Mononuclear cell (primary cell): ENCODE measurements at regions not wholly inside any gene's neighbourhood (a gene's known extent, or its start where the extent isn't known, plus 50 kb on each side); places are given as distances from the start of the nearest gene placed in this dataset.

Source experiments
- H3K27me3 ChIP-seq: 2 replicates; pipeline ENCODE4 v1.6.0; 2011; ENCODE audit warnings: low read length, control low read depth; ENCODE audit not compliant: insufficient read depth
- H3K4me1 ChIP-seq: 2 replicates; pipeline ENCODE4 v1.5.1; 2011; ENCODE audit warnings: mild to moderate bottlenecking, low read length, control low read depth; ENCODE audit not compliant: insufficient read depth
- H3K4me3 ChIP-seq: 2 replicates; pipeline ENCODE4 v1.5.1; 2011; ENCODE audit warnings: mild to moderate bottlenecking, low read length, moderate library complexity
- H3K9me3 ChIP-seq: 2 replicates; pipeline ENCODE4 v1.5.1; 2011; ENCODE audit warnings: low read depth, mild to moderate bottlenecking, control low read depth, low read length

DNA sequence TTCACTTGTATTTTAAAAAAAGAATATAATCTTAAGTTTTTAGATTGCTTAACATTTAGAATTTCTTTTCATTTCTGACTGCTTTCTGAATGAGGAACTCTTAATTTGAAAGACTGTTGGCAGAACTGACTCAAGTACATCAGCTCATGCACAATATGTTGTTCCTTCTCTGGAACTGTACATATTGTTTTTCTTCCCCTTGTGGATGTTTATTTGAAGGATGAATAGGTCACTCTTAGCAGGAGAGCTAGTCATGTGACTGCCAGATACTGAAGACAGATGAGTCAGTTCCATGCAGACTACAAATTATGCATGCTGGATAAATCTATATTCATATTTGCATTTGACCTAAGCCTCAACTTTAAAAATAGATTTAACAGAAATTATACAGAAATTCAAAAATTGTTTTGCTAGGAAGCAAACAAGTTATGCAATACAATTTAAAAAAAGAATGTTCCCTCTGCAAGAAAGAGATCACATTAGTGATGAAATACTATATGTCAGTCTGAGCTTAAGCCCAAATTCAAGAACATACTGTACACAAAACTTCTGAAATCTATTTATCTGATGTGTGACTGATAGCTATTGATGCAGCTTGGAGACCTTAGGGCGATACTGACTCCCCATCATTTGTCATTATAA is 1274.9 kb upstream of the GJE1 start:
- H3K27me3 ChIP-seq, result no peaks in the 10 kb centered on the region
- no peak overlapping the region for H3K4me3 ChIP-seq
- H3K9me3 ChIP-seq, result no peaks in the 10 kb centered on the region
- no peaks in the 10 kb centered on the region for H3K4me1 ChIP-seq

DNA sequence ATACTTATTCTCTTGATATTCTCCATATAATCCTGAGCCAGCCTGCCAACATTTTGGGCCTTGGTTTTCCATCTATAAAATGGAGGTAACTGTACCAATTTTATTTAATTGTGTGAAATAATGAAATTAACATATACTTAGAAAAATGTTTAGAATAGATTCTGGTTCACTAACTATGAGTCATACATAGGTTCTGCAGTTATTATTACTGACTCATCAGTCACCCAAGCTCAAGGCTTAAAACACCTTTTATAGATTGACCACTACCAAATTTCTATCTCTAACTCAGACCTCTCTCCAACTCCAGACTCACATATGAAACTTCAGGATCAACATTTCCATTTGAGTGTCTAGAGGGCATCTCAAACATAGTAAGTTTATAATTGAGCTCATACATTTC is 1277.2 kb upstream of the GJE1 start:
- H3K4me3 ChIP-seq, result no peak overlapping the region
- no peaks in the 10 kb centered on the region for H3K27me3 ChIP-seq
- H3K4me1 ChIP-seq, result no peaks in the 10 kb centered on the region
- no peaks in the 10 kb centered on the region for H3K9me3 ChIP-seq

DNA sequence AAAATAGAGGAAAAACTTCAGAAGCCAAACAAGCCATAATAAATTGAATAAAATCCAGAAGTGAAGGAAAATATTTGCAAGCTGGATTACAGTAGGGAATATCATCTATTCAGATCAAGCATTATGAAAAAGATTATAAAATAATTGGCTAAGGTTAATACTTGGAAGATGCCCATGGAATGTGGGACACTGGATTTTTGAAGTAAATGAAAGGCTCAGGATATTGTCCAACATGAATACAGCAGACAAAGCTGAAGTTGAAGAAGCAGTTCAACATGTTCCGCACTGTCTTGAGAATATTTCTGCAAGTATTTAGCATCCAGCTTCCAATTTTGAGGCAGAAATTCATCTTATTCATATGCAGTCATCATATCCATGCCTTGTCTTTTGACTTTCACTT is 1278.4 kb upstream of the GJE1 start:
- no peaks in the 10 kb centered on the region for H3K9me3 ChIP-seq
- H3K4me3 ChIP-seq, result no peak overlapping the region
- no peaks in the 10 kb centered on the region for H3K27me3 ChIP-seq
- H3K4me1 ChIP-seq, result no peaks in the 10 kb centered on the region

DNA sequence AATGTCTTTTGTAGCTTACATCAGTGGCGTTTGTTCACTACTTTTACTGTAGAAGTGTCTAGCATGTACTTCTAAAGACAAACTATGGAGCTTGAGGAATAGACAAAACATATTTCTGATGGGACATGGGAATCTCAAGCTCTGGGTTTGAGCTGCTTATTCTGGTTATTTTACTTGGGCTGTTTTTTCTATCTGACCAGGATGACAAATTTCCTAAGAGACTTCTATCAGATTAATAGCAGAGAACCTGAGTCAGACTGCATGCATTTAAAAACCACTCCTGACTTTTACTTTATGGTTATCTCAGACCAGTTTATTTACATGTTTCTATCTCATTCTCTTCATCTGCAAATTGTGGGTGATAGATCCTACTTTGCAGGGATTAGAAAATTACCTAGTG is 1282.3 kb upstream of the GJE1 start:
- H3K4me3 ChIP-seq, result no peak overlapping the region
- no peaks in the 10 kb centered on the region for H3K4me1 ChIP-seq
- no peaks in the 10 kb centered on the region for H3K9me3 ChIP-seq
- H3K27me3 ChIP-seq, result no peaks in the 10 kb centered on the region

DNA sequence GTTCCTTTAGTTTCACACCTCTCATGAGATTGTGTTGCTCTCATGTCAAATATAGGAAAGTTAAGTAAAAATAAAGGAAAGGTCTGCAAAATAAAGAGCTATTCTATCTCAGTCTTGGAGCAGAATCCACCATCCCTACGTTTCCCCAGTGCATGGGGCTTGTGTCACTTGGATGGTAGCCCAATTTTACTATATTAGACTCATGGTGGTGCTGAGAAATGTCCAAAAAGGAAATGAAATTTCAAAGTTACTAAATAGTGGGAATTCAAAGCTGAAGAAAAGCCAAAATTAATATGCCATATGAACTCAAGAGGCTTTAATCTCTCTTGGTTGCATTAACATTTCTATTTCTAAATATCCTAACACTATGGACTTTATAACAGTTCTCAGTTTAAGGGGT is 1283.3 kb upstream of the GJE1 start:
- Histone ChIP-seq H3K4me3 (no peak overlapping the region), H3K9me3 (no peaks in the 10 kb centered on the region), H3K4me1 (no peaks in the 10 kb centered on the region), H3K27me3 (no peaks in the 10 kb centered on the region)

DNA sequence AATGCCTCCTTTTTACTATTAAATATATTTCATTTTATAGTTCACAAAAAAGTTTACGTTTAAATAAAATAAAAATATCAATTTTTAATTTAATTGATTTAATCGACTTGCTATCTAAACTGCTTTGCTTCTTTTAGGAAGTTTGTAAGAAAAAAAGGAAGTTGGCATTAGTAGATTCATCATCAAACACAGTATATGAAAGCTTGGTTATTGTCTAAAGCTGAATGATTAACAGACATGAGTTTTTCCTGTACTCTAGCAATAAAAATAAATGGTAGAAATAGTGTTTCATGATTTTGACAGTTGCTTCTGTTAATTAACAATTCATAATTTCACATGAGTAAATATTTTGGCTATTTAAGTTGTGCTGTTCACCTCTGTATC is 1285.5 kb upstream of the GJE1 start:
- H3K27me3 ChIP-seq, result no peaks in the 10 kb centered on the region
- no peaks in the 10 kb centered on the region for H3K4me1 ChIP-seq
- no peak overlapping the region for H3K4me3 ChIP-seq
- H3K9me3 ChIP-seq, result no peaks in the 10 kb centered on the region

DNA sequence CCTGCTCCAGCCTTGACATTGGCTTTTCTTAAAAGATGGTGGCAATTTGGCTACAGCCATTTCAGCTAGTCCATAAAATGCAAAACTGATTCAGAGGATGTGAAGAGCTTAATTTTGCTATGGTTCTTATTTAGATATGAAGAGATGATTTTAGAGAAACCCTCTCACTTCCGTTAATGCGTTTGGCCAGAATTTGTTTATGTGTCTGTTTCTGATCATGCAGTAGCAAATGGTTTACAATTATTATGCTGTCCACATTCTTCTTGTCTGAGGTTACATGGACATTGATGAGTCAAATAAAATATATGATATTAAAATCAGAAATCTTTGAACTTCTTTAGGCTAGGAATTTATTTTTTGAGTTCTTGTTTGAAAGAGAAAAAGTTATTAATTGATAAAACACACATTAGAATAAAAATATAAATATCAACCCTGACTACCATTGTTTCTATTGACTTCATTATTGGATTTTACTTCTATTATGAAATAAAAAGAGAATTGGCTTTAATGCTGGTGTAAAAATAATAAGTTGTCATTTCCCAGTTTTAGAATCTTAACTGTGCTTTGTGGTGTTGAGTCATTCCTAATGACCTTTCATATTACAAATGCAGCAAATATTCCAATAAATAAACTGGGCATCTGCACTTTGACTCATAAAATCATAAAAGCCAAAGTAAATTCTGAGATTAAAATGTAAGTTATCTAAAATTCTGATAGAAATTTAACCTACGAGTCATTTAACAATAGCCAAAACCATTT is 1286.0 kb upstream of the GJE1 start:
- no peaks in the 10 kb centered on the region for H3K27me3 ChIP-seq
- H3K4me3 ChIP-seq, result no peak overlapping the region
- H3K4me1 ChIP-seq, result no peaks in the 10 kb centered on the region
- H3K9me3 ChIP-seq, result no peaks in the 10 kb centered on the region

DNA sequence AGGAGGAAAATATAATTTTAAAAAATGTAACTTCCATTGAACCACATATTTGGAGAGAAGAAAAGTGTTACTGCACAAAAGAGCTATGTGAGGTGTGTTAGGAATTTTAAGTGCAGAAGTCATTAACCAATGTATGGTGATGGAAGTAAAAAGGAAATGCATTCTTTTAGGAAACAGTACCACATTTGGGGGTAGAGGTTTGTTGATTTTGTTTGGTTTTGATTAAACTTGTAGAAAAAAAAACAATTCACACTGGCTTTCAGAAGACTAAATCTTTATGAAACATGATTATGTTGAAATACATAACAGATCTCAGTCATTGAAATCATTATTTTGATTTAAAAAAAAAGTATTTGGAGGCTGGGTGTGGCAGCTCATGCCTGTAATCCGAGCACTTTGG is 1287.0 kb upstream of the GJE1 start:
- H3K4me1 ChIP-seq, result no peaks in the 10 kb centered on the region
- H3K4me3 ChIP-seq, result no peak overlapping the region
- no peaks in the 10 kb centered on the region for H3K9me3 ChIP-seq
- no peaks in the 10 kb centered on the region for H3K27me3 ChIP-seq

DNA sequence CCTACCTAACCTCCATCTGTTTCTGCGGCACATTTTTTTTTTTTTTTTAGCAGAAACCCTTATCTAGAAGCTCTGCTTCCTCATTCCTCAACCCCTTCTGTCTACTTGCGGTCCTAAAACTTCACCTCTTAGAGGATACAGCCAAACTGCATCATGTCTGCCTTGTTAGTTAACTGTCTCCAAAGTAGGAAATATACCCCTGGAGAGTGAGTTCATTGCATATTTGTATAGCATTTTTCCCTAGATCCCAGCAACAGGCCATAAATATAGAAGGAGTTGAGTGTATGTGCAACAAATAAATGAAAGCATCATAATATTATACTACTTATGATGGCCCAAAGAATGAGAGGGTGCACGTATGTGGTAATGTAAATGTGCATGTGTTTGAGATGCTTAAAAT is 1288.6 kb upstream of the GJE1 start:
- Histone ChIP-seq H3K4me3 (no peak overlapping the region), H3K27me3 (no peaks in the 10 kb centered on the region), H3K9me3 (no peaks in the 10 kb centered on the region), H3K4me1 (no peaks in the 10 kb centered on the region)

DNA sequence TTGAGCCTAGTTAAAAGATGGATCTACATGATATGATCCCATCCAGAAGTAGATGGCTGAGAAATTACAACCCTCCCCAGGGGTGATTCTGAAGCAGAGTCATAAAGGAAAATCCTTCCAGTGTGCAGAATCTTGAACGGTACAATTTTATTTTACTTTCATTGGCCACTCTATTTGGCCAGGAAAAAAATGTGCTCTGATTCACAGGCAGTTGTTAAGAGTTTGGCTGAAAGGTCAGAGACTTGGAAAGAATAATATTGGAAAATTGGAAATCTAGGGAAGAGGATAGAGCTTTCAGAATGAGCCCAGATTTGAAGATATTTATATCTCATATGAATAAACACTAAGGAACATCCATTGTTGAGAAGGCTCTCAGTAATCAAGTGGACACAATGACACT is 1299.3 kb upstream of the GJE1 start:
- Histone ChIP-seq H3K27me3 (no peaks in the 10 kb centered on the region), H3K9me3 (no peaks in the 10 kb centered on the region), H3K4me3 (no peak overlapping the region), H3K4me1 (no peaks in the 10 kb centered on the region)

DNA sequence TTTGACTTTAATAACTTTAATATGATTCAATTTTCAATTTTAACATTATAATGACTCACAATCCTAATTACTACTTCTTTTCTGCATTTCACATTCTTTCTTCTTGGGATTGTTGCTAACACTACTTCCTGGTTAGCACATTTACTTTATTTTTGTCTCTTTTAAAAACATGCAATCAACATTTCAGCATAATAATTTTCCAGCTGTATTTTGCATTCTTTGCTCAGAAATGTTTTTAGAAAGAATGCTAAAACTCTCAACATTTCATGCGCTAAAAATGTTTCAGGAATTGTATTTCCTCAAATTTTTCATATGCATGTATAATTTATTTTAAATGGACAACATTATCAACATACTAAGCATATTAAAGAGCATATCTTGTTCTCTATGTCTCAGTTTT is 1302.1 kb upstream of the GJE1 start:
- Histone ChIP-seq H3K4me1 (no peaks in the 10 kb centered on the region), H3K27me3 (no peaks in the 10 kb centered on the region), H3K9me3 (no peaks in the 10 kb centered on the region), H3K4me3 (no peak overlapping the region)

DNA sequence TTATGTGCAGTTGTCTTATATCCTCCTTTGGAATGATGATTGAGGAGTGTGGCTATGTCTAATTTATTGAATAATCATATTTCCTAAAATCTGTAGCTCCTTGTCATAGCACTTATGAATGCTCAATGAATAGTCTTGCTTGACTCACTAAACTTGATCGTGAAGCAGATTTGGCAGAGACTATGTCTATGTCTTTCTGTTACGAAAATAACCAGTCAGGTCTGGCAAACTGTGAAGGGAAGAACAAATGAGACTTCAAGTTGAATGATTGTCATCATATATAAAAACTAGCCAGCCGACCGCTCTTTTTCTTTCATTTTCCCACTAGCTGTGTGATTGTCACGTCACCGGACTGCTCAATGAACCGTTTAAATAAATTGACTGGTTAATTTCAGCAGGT is 1303.9 kb upstream of the GJE1 start:
- H3K4me3 ChIP-seq, result no peak overlapping the region
- no peaks in the 10 kb centered on the region for H3K9me3 ChIP-seq
- H3K27me3 ChIP-seq, result no peaks in the 10 kb centered on the region
- H3K4me1 ChIP-seq, result no peaks in the 10 kb centered on the region

DNA sequence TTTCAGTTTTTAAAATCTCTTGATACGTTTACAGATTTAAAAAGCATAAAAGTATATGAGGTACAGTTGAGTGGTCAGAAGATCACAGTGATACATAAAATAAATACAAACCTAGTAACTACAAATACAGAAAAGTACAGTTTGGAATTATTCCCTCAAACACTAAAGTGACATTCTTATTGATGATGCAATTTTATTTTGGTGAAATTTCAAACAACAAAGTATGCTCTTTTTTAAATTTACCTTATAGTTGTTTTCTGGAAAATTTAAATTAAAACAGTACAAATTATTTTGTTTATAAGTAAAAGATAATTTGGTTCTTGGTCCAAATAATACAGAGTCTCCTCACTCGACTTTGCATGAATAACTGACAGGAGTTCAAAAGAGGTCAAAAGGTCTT is 1305.1 kb upstream of the GJE1 start:
- Histone ChIP-seq H3K9me3 (no peaks in the 10 kb centered on the region), H3K27me3 (no peaks in the 10 kb centered on the region), H3K4me3 (no peak overlapping the region), H3K4me1 (no peaks in the 10 kb centered on the region)

DNA sequence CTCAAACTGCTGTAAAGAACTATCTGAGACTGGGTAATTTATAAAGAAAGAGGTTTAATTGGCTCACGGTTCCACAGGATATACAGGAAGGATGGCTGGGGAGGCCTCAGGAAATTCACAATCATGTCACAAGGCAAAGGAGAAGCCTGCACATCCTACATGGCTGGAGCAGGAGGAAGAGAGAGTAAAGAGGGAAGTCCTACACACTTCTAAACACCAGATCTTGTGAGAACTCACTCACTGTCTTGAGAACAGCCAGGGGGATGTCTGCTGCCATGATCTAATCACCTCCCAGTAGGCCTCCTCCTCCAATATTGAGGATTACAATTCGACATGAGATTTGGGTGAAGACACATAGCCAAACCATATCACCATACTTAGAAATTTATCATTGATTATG is 1307.0 kb upstream of the GJE1 start:
- no peaks in the 10 kb centered on the region for H3K27me3 ChIP-seq
- H3K4me1 ChIP-seq, result no peaks in the 10 kb centered on the region
- no peak overlapping the region for H3K4me3 ChIP-seq
- no peaks in the 10 kb centered on the region for H3K9me3 ChIP-seq

DNA sequence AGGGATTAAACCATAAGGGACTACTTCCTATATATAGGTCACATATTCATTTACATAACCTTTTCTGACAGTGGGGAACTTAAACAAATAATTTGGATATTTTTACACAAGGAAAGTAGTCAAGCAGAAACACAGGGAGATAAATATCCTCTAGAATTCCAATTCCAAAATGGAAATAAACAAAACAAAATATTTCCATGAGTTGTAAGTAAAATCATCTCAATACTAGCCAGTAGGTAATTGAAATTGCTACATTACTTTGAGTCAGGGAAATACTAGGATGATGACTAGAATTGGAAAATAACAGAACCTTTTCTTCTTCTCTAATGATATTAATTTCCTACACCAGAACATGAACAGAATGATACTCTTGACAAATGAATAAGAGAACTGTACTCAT is 1308.1 kb upstream of the GJE1 start:
- H3K9me3 ChIP-seq, result no peaks in the 10 kb centered on the region
- no peak overlapping the region for H3K4me3 ChIP-seq
- H3K4me1 ChIP-seq, result no peaks in the 10 kb centered on the region
- H3K27me3 ChIP-seq, result no peaks in the 10 kb centered on the region

DNA sequence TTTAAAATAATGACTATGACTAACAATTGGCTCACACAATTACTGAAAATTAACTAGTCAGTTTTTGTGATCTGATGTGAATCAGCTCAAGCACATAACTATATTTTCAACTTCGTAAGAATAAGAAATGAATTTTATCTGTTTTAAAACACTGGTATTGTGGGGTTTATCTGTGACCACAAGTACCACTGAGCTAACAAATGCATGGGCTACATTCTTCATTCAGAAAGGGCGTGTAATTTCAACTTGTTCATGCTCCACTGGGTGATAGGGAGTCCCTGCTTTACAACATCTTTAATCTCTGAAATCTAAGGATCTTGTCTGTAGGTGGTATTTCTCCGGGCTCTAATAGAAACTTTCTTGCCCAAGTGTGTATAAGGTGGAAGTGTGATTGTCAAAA is 1311.5 kb upstream of the GJE1 start:
- no peaks in the 10 kb centered on the region for H3K27me3 ChIP-seq
- no peak overlapping the region for H3K4me3 ChIP-seq
- H3K9me3 ChIP-seq, result no peaks in the 10 kb centered on the region
- H3K4me1 ChIP-seq, result no peaks in the 10 kb centered on the region
